ENCODE measurements at regions not wholly inside any gene's neighbourhood (a gene's known extent, or its start where the extent isn't known, plus 50 kb on each side); places are given as distances from the start of the nearest gene placed in this dataset.
"Not testable (repeated sequence)": the region's sequence is repeated elsewhere in the genome, so short reads cannot be mapped to it uniquely, and the experiment has no call there.

- no peak for DNase-seq
Measured at GRCh38 chr2:11997142-11997541, 250.7 kb downstream of the LPIN1 start.

DNA sequence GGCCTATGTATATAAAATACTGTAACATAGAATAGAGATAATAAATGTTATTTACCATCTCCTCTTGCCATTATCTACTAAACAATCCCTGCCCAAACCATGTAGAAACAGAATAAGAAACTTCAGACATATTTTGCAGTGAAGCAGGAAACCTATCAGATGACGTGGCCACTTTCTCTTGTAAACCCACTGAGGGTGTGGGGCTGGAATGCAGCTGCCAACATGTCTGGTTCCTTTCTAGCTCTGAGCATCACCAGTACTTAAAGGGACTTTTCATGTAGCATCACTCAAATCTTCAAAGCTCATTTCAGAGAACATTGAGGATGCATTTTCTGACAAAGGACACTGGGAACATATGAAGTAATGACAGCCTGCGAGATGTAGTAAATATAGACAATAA, 251.8 kb downstream of the LPIN1 start:
- DNase-seq: no peak

DNA sequence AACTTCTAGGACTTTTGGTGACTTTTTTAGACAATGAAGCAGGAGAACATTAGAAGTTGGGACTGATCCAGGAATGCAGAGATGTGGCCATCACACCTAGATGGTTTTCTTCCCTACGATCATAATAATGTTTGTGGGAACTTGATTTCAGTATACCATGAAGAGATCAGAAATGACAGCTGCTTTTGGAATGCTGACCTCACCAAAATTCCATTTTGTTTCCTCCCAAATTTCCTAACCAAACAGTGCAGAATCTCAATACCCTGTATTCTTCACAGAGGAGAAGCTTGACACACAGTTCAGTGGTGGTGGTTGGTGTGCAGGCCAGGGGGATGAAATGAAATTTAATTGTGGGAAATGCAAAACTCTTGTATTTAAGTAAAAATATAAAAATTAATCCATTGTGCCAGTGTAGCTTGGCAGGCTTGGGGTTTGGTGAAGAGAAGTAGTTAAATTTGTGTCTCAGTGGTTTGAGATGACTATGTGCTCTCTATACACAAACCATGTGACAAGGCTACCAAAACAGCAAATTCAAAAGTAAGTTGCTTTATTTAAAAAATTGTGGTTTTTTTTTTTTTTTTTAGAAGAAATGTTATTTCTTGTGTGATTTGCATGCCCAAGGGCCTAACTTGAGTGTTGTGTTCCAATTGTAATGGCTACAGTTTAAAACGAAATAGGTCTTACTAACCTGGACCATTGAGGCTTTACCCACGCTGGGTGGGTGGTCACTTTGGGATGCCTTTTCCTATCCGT, 252.4 kb downstream of the LPIN1 start:
- DNase-seq: no peak

DNA sequence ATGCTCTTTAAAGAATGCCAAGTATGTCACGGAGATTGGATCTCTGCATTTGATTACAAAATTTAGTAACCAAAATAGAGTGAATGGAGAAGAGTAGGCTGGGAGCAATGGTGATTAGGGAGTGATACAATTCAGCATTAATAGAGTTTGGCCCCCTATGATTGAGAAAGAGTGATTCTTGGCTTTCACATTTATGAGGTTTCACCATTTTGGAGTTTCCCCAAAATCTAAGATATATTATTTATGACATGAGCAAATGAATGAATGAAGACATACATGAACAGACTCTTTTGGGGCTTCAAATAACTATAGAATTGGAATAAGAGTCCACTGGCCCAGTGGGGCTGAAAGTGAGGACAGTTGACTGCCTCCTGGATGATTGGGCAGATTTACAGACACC, 255.2 kb downstream of the LPIN1 start:
- no peak for DNase-seq

GRCh38 chr2:12002215-12002614, 255.8 kb downstream of the LPIN1 start:
- no peak for DNase-seq

- no peak for DNase-seq
Measured at GRCh38 chr2:12004713-12005112, 258.3 kb downstream of the LPIN1 start.

DNA sequence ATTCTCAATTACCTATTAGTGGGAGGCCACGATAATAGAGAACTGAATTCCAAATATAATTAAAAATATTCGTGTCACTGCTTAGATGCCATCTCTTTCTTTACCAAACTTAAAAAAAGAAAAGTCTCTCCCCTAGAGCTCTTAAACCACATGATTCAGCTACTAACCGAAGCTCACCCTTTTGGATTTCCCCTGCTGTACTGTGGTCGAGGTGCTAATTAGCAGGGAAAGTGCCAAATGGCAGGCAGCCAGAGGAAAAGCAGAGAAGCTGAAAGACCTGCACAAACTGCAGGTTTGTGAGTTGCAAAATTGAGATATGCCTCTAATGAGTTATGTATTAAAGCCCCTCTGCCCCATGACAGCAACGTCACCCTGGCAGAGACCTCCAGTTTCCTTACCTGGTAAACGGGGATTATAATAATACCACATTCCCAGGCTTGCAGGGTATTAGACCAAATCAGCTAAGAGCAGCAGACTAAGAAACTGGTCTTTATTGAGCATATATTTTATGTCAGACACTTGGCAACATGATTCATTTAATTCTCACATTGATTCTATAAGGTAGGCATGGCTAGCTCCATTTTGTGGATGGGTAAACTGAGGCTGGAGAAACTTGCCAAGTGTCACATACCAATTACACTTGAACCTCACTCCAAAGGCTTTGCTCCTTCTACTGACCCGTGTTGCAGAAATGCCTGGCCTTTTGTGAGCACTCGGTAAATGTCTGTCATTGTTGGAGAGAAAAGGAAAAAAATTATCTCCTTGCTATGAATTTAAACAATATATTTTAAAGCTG, 259.7 kb downstream of the LPIN1 start:
- no peak for DNase-seq

- DNase-seq: no peak
Measured at GRCh38 chr2:12006850-12007249, 260.4 kb downstream of the LPIN1 start.

DNA sequence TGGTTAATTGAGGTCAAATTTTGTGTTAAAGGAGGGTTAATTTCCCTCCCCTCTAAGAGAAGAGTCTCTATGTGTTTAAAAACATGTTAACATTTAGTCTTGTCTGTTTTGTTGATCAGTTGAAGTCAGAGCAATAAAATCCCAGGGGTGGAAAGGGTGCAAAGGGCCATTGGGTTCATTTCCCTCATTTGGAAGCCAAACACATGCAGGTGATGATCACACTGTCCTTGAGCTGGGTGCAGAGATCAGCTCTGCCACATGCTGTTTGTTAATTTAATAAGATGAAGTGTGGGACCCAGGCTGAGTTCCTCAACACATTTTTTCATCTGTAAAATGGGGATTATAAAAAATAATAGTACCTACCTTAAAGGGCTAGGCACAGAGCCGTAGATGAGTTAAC, 260.9 kb downstream of the LPIN1 start:
- DNase-seq: no peak

DNA sequence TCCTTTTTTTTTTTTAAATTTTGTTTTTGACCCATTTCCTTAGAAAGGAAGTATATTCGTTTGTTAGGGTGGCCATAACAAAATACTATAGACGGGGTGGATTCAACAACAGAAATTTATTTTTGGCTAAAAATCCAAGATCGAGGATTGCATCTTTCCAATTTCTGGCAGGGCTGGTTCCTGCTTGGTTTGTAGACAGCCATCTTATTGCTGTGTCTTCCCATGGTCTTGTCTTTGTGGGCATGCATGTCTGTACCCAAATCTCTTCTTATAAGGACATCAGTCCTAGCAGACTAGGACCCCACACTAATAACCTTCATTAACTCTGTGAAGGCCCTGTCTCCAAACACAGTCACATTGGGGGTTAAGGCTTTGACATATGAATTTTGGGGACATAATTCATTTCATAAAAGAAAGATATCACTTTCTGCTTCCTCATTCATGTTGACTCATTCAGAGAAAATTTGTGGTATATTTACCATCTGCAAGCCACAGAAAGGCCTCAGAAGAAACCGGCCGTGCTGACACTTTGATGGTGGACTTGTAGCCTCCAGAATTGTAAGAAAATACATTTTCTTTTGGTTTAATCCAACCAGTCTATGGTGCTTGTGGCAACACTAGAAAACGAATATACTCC, 262.1 kb downstream of the LPIN1 start:
- no peak for DNase-seq

DNA sequence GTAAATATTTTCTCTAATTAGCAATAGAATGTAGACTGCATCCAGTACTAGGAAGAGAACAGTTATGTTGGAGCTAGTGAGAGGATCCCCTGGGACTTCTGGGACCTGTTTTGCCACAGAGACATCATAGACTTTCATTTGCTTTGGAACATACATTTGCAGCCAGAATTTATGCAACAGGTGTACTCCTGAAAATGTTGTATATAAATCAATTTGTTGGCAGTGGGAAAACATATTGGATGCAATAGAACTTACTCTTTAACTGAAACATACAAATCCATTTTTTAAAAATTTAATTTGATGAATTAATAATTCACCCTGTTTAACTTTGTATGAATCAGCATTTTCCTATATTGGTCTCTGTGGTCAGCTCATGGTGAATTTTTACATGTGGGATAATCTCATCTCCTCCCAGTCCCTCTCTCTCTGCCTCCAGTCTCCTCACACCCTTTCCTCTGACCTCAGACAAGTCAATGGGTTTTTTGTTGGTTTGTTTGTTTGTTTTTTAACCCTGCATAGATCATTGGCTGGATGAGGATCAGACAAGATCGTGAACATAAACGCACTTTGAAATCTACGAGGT, 263.0 kb downstream of the LPIN1 start:
- no peak for DNase-seq

DNA sequence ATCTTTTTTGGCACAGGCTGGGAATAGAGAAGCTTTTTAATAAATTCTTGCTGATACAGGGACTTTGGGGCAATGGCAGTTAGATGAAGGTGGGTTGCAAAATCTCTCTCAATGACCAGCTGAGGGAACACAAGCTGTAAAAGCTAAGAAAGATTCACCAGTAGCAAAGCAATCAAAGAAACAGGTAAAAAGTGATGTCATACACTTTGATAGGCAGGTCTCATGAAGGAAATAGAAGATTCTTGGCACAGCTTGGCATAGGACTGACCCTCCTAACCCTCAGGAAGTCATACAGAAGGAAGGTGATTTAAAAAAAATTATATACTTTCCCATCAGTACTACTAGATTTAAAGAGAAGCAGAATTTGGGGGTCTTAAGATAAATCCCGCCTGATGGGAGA, 263.6 kb downstream of the LPIN1 start:
- no peak for DNase-seq

DNA sequence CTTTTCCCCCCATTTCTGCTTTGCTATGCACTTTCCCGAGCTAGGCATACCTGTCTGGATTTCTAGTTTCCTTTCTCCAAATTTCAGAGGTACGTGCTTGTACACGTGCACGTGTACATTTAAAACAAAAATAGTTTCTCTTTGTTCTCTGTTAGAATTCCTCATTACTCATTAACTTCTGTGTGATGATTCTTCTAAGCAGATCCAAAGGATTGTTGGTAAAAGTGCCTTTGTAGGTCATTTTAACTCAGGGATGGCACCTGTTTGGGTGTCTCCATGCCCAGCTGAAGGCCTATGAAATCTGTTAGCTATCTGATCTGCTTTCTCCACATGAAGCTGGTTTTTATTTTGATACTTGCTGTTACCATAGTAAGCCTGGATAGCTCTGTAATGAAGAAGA, 264.3 kb downstream of the LPIN1 start:
- no peak for DNase-seq

DNA sequence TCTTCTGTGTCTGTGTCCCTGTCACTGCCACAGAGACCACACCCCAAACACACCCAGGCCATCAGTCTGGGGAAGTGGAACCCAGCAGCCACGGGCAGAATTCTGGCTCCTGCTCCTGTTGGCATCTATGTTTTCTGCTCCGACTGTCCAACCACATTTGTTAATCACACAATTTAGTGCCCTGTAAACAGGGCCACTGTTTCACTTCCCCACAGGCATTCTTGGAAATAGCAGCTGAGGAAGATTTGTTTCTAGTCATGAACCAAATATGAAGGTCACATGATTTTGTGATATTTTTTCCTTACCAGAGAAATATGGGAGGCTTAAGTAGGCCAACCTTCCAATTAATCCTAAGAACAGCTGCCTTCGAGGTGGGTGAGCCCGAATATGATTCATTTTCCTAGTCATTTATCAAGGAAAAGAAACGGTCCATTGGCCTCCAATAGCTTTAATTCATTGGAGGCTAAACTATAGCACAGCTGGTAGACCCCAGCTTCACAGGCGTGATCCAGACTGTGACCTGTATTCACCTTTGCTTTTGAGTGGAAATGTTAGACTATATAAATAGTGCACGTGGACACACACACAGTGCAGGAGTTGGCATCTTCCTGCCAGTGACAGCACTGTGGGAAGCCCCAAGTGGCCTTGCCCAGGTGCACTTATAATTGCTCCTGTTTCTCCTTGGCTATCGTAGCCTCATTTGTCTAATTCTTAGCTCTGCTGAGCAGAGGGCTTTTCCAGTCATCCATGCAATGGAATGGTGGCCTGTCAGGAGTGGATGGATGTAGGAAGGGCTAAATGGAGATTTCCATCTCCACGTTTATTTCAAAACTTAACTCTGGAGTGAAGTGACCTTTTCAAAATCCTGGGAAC, 267.9 kb downstream of the LPIN1 start:
- no peak for DNase-seq

- DNase-seq: no peak
Measured at GRCh38 chr2:12017499-12018157, 271.2 kb downstream of the LPIN1 start.

GRCh38 chr2:12018726-12019125, 272.3 kb downstream of the LPIN1 start:
- not testable (repeated sequence) for DNase-seq

DNA sequence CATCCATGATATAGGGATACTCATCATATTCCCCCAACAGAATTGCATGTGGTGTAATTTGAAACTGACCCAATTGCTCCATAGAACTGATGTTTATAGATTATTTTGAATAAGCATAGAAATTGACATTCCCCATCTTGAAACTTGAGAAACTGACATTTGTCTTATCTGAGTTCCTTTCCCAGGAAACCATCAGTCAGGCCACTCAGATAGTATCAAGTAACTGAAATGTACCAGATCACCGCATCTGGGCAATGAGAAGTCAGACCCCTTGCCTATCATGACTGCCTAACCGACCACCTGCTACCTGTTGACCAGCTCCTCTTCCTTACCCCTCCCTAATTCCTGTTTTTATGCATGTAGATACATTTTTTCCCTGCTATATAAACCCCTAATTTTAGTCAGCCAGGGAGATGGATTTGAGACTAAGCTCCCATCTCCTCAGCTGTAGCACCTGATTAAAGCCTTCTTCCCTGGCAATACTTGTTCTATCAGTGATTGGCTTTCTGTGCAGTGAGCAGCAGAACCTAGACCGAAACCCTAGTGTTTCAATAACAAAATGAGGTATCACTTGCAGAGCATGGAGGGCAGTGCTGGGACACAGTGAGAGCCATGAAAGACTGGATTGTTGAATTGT, 274.5 kb downstream of the LPIN1 start:
- no peak for DNase-seq

DNA sequence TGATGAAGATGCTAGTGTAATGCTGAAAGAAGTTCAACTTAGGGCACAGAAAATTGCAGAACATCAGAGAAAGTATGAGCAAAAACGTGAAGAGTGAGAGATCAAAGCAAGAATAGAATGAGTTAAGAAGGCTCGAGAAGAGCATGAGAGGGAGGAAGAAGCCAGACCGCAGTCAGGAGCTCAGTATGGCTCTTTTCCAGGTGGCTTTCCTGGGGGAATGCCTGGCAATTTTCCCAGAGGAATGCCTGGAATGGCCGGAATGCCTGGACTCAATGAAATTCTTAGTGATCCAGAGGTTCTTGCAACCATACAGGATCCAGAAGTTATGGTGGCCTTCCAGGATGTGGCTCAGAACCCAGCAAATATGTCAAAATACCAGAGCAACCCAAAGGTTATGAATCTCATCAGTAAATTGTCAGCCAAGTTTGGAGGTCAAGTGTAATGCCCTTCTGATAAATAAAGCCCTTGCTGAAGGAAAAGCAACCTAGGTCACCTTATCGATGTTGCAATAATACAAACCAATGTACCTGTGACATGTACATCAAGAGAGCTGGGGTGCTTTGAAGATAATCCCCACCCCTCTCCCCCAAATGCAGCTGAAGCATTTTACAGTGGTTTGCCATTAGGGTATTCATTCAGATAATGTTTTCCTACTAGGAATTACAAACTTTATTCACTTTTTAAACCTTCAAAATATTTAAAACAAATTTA, 277.9 kb downstream of the LPIN1 start:
- DNase-seq: not testable (repeated sequence)

DNA sequence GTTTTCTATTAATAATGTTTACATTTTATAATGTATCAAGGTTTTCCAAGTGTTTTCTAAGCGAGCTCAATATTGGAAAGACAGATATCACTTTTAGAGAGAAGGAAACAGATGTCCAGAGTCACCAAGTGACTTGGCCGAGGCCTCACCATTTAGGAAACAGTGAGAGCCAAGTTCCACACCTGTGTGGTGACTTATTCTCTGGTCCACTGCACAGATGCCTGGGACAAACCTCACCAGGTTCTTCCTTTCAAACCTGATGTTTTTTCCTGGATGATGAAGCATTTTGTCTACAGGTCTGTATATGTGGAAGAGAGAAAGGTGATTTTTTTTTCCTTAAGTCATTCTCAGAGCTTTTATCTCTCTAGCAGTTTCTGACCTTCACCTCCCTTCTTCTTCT, 280.7 kb downstream of the LPIN1 start:
- no peak for DNase-seq

DNA sequence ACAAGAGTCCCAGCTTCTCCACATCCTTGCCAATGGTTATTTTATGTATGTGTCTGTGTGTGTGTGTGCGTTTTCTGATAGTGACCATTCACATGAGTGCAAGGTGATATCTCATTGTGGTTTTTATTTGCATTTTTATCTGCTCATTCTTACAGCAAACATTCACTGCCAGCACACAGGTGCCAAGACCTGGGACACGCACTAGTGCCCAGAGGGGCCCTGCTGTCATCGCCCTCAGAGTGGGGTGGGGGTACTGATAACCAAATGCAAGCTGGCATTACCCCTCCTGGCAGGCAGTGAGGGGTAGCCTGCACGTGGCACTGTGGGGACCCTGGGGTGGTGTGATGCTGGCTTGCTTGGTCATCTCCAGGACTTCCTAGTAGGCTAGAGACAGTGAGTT, 285.4 kb downstream of the LPIN1 start:
- no peak for DNase-seq

GRCh38 chr2:12032398-12032797, 286.0 kb downstream of the LPIN1 start:
- no peak for DNase-seq
